GM19324 (cell line): ENCODE measurements at regions not wholly inside any gene's neighbourhood (a gene's known extent, or its start where the extent isn't known, plus 50 kb on each side); places are given as distances from the start of the nearest gene placed in this dataset.
"Not testable (repeated sequence)": the region's sequence is repeated elsewhere in the genome, so short reads cannot be mapped to it uniquely, and the experiment has no call there.

ENCODE experiments used
- ATAC-seq: cut with Tn5 transposase; IDR thresholded peaks from one replicate; pipeline ENCODE4 v1.9.1; 2021; ENCODE audit warnings: mild to moderate bottlenecking, moderate library complexity; ENCODE audit not compliant: unreplicated experiment, low FRiP score

- no peak for ATAC-seq
Observed at GRCh38 chr2:35495182-35495581, 860.4 kb upstream of the CRIM1 start.

GRCh38 chr2:35478121-35478520 is 877.5 kb upstream of the CRIM1 start:
- ATAC-seq = not testable (repeated sequence)

GRCh38 chr2:35468245-35468644 is 887.3 kb upstream of the CRIM1 start:
- ATAC-seq = no peak

GRCh38 chr2:35463805-35464596 is 891.6 kb upstream of the CRIM1 start:
- peak; percentile 68 for ATAC-seq

- ATAC-seq = no peak
Observed at GRCh38 chr2:35462226-35462998, 893.2 kb upstream of the CRIM1 start.

GRCh38 chr2:35461406-35461805 is 894.2 kb upstream of the CRIM1 start:
- ATAC-seq = no peak

- no peak for ATAC-seq
Observed at GRCh38 chr2:35454966-35455638, 900.5 kb upstream of the CRIM1 start.

GRCh38 chr2:35447821-35448220 is 907.8 kb upstream of the CRIM1 start:
- no peak for ATAC-seq

- no peak for ATAC-seq
Observed at GRCh38 chr2:35447215-35447614, 908.4 kb upstream of the CRIM1 start.

GRCh38 chr2:35443087-35443486 is 912.5 kb upstream of the CRIM1 start:
- ATAC-seq = no peak

- ATAC-seq = not testable (repeated sequence)
Observed at GRCh38 chr2:35441575-35441974, 914.0 kb upstream of the CRIM1 start.

GRCh38 chr2:35440308-35440707 is 915.3 kb upstream of the CRIM1 start:
- not testable (repeated sequence) for ATAC-seq

GRCh38 chr2:35436893-35437292 is 918.7 kb upstream of the CRIM1 start:
- ATAC-seq = not testable (repeated sequence)

- ATAC-seq = no peak
Observed at GRCh38 chr2:35428548-35428947, 927.0 kb upstream of the CRIM1 start.

GRCh38 chr2:35421485-35421884 is 934.1 kb upstream of the CRIM1 start:
- no peak for ATAC-seq

- no peak for ATAC-seq
Observed at GRCh38 chr2:35417293-35417692, 938.3 kb upstream of the CRIM1 start.

GRCh38 chr2:35416391-35417140 is 939.0 kb upstream of the CRIM1 start:
- no peak for ATAC-seq

GRCh38 chr2:35415942-35416341 is 939.6 kb upstream of the CRIM1 start:
- no peak for ATAC-seq

GRCh38 chr2:35415282-35415681 is 940.3 kb upstream of the CRIM1 start:
- ATAC-seq = no peak

- ATAC-seq = peak; percentile 79
Observed at GRCh38 chr2:35410431-35411061, 945.0 kb upstream of the CRIM1 start.
